ENCODE measurements at regions not wholly inside any gene's neighbourhood (a gene's known extent, or its start where the extent isn't known, plus 50 kb on each side); places are given as distances from the start of the nearest gene placed in this dataset.

DNA sequence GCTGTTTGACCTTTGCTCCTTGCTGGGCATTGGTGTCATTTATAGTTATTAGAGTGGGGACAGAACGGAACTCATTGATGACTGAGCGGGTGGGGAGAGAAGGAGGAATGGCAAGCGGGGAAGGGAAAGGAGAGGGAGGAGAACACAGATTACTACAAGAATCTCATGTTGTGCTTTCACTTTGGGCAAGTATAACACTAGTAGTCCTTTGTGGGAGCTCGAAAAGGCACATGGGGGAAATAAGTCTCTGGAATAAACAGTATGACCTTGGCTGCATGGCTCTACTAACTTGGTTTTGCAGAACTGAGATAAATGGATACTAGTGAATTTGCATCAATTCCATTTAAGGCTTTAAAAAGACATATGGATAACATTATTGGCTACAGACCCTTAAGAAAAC, 161.7 kb upstream of the NABP1 start:
- DNase-seq: no peak

DNA sequence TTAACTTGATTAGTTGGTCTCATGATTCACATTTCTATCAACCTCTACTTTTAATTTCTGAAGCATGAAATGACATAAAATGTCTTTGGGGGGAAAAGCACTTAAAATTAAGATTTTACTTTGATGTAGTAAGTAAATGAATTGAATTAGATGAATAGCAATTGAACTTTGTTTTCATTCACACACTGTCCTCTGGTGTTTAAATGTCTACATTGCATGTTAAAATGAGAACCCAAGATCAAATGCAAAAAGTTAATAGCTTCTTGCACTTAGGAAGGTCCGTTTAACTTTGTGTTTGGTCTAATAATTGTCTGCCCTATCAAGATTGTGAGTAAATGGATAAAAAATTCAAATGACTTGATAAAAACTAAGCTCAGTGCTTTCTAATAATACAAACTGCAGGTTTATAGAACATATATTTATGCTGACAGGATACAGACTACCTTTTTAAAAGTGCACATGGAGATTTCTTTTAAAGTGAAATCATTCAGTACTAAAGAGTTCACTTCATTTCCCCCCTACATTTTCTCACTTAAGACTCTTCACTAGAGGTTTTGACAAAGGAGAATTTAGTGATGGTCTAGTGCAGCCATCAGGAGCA, 156.2 kb upstream of the NABP1 start:
- DNase-seq: peak; percentile 43

DNA sequence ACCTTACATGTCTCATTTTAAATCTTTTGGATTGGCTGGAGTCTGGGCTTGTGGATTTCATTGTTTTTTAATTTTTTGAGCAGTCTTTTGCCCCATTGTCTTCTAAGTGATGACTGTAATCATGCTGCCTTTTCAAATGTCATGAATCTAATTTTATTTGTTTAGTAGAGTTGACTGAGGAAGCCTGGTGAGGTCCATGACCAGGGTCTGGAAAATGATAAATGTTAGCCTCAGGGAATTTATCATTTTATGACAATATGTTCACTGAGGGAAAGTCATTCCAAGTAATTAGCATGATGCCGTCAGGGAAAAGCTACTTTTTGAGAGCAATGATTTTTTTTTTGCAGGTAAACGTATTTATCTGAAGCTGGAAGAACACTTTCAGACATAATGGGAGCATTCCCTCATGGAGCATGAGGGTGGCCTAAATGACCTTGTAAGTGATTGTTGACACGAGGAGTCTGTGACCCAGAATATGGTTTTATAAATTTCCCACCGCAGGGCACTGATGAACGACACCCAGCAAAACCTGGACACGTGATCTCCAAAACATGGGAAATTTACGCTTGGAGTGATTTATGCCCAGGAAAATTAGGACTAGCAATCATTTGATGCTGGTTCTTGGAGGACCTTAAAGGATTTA, 155.3 kb upstream of the NABP1 start:
- DNase-seq: no peak

DNA sequence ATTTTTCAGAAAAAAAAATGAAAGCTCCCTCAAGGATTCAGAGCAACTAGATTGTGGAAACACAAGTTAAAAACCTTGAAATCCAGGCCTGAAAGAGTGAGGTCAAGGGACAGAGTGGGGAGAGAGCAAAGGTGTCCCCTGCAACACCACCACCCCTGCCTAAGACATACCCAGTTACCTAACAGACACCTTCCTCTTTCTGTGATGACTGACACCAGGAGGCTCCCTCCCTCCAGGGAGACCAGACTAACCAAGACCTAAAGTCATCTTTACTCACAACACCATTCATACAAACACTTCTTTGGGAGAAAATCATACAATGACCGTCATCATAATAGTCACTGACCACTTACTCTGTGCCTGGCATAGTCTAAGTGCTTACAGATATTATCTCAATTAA, 151.8 kb upstream of the NABP1 start:
- DNase-seq: no peak

DNA sequence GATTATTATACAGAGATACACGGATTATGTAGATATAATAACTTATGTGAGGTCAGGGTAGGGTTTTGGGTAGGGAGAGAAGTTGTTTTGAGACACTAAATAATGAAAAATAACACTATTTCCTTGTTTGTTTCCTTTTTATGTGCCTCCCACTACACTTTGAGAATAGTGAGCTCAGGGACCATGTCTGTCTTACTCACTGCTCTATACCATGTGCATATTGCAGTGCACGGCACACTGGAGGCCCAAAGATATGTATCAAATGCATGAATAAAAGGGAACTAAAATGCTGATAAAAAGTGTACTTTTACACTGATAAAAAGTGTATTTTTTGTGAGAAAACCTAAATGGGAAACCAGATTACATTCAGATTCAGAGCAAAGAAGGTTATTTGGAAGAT, 151.4 kb upstream of the NABP1 start:
- DNase-seq: no peak

DNA sequence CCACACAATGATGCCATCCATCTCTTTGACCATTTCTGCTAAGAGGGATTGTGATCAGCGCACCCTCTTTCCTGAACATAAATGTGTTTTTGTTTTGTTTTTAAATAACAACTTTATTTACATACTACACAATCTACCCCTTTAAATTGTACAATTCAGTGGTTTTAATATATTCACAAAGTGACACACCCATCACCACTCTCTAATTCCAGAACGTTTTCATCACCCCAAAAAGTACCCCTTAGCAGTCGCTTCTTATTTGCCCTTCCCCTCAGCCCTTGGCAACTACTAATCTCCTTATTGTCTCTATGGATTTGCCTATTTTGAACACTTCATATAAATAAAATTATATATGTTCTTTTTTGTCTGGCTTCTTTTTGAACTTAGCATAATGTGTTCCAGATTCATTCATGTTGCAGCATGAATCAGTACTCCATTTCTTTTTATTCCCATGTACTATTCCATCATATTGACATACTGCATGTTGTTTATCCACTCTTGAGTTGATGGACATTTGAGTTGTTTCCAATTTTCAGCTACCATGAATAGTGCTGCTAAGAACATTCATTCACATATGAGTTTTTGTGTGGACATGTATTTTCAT, 150.9 kb upstream of the NABP1 start:
- no peak for DNase-seq

DNA sequence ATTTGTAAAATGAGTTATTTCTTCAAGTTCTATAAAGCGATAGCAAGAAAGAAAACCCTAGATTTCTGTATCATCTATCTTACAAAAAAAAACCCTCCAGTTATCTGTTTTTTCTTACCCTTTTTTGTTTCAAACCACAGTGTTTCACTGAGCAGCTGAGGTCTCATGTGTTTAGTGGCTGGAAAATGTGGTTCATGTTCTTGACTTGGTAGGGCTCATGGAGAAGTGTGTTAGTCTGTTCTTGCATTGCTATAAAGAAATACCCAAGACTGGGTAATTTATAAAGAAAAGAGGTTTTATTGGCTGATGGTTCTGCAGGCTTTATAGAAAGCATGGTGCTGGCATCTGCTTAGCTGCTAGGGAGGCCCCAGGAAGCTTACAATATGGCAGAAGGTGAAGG, 147.3 kb upstream of the NABP1 start:
- no peak for DNase-seq

DNA sequence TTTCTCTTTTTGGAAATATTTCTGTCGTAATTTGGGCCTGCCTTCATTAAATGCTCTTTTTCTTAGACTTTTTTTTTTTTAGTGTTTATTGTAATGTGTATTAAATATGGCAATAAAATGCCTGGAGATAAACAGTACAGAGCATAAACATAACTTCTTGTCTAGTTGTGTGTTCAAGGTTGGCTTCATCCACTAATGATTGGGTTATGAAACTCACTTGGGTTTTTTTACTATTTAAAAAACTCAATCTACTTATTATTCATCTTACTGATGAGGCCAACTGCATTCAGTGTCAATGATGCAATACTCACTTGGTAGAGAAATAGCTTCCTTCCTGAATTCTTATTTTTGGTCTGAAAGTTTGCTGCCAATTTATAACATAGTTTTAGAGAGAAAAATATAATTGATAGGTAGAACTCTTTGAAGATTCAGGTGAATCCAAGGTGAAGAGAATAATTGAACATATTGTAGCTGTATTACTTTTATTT, 144.2 kb upstream of the NABP1 start:
- DNase-seq: no peak

DNA sequence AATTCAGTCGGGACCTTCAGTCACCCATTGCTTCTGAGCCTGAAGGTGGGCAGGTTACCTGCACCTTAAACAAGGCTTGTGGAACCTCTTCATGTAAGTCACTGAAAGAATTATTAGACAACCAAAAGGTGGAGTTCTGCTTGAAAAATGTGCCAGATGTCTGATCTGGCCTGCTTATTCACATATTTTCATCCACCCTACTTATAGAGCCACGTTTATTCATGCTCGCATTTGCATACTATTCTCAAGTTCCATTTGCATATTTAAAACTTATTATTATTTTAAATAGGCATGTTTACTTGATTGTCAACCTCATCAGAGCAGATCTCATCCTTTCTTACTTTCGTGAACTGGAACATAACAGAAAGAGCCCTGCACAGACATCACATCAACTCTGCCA, 140.0 kb upstream of the NABP1 start:
- no peak for DNase-seq

DNA sequence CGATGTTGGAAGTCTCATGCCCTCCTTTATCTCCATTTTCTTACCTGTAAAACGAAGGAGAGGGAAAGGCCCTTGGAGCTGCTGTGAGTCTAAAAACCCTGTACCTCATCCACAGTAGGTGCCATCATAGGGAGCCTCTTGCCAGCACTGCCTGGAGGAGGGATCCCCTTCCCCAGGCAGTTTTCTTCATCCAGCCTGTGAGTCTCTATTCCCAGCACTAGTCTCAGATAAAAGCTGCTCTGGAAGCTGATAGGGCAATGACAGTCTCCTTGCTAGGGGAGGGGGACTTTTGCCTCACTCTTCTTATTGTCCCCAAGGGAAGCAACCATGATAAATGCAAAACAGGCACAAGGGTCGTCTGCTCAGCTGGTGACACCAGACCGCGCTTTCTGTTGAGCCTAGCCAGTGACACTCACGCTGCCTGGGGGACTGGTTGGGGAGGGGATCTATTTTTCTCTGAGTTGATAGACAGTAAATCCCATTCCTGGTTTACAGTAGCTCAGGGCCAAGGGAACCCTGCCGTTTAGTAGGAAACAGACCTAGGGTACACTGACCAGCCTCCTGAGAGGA, 139.5 kb upstream of the NABP1 start:
- DNase-seq: no peak

DNA sequence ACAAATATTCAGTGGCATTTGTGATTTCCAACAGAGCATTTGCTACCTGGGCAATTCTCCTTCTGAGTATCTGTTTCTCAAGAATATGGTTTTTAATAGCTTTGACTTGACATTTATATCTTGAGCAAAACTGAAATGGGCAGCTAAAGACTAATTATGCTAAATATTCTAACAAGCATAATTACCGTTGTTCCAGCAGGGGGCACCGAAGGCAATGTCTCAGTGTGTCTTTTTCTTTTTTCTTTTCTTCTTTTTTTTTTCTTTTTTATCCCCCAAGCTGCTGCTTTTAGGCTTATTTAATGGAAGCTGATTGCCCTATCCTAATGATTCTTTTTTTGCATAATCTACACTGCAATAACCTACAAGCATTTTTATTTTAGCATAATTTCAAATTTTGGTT, 138.9 kb upstream of the NABP1 start:
- peak; percentile 42 for DNase-seq

DNA sequence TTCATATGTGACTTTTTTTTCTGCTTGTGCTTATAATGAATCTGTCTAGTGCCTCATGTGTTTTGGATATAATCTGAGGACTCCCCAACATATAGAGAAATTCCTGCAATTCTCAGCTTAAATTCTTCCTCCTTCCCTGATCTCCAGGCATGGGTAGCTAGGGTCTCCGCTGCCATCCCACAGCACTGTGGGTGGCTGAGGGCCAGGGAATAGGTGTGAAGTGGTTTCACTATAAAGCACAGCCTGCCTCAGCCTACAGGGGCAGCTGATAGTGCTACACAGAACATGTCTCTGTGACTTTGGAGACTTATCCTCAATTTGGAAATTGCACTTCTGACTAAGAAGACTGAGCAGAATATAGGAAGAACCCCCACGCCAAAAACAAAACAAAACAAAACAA, 137.3 kb upstream of the NABP1 start:
- no peak for DNase-seq

DNA sequence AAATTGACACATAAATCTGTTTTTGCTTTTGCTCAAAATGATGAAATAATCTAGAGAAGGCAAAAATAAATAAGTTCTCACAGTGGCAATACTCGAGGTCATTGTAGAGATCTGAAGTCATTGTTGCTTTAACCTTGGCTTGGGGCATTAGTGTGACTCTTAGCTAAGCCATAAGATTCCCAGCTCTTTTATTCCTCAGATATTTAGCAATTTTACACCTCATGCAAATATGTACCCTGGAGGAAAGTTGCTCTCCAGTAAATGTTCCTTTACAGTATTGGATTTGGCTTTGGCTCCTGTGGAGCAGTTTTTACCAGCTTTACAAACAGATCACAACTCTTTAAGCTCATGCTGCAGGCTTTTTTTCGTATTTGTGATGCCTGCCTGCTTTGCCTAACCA, 134.2 kb upstream of the NABP1 start:
- DNase-seq: no peak

DNA sequence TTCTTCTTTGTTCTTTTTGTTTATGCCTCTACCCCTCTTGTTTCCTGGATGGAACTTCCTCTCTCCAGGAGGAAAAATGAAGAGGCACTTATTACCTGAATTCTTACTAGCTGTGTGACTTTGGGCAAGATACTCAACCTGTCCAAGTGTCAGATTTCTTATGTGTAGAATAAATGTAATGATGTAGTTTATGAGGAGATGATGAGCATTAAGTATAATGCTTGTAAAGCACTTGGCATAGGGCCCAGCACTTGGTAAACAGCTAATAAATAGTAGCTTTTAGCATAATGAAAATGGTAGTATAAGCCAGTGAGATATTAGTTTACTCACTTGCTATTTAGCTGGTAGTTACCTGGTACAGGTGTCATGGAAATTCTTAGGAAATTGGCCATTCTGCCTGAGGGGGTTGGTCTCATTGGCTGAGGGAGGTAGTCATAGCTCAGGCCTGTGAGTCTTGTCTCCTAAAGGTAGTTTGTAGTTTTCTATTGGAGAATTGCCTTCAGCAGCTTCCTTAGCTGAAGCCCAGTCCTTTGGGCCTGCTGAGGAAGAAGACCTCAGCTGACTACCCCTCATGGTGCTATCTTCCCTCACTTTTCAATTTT, 133.4 kb upstream of the NABP1 start:
- no peak for DNase-seq

DNA sequence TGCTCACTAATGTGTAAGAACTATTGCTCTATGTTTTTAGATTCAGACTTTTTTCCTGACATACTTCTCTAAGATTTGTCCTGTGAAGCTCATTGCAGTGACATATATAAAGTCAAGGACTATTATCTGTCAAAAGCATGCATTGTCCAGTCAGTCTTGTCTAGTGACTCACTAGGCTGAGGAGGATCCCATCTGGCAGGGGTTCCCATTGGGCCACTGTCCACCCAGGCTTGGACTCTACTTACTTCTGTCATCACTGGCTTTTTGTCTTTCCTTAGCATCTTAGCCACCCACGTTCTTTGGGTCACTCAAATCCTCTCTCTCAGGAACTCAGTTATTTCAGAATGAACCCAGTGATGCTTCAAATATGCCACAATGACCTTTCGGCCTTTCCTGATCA, 132.6 kb upstream of the NABP1 start:
- no peak for DNase-seq

DNA sequence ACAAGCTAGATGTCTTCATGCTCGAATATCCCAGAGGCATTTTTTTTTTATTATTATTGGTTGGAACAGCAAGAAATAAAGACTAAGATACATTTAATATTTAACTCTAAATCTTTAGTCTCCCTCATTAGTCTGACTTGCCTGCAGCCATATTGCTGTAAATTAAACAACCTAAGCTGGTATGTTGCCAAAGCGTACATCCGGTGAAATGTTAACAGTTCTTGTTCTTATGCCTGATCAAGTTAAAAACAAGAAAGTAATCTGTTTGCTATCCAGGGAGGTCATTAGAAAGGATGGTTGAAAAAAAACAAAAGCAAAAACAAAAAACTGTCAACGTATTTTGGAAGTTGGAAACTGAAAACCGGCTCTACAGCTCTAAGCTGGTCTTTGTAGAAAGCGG, 125.9 kb upstream of the NABP1 start:
- no peak for DNase-seq

DNA sequence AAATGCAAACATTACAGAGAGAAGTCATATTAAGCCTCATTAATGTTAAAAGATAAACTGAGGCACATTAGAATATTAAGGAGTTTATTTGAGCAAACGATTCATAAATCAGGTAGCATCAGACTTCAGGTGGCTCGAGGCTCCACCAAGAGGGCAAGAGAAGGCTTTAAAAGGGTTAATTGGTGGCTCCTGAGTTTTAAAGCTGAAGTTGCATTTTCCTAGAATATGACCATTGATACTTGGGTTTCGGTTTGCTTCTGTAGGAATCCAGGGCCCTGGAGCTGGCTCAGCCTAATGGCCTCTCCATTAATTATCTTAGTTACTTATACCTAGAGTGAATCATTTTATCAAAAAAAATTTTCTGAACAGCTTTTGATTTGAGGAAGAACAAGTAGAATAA, 123.7 kb upstream of the NABP1 start:
- DNase-seq: no peak

DNA sequence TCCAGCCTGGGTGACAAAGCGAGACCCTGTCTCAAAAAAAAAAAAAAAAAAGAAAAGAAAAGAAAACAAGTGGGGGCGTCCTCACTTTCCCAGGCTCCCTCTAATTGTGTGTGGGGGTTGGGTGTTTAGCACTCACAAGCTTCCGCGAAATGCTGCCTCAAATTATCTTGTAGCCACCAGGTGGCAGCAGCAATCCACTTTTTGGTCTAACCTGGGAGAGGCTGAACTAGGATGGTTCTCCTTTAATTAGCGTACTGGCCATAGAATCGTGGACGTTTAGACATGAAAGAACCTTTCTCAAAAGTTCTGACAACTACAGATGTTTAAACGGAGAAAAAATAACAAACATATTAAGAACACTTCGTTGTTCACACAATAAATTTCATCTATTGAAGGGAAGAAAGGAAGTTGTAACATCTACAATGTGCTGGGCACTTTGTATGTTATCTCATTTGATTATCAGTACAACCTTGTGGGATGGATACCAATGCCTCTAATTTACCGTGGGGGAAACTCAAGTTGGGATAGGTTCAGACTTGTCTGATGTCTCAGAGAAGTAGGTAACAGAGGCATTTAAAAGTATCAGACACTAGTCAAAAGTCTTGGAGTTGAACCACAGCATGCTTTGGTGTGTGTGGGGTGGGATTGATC, 122.7 kb upstream of the NABP1 start:
- DNase-seq: peak; percentile 88

DNA sequence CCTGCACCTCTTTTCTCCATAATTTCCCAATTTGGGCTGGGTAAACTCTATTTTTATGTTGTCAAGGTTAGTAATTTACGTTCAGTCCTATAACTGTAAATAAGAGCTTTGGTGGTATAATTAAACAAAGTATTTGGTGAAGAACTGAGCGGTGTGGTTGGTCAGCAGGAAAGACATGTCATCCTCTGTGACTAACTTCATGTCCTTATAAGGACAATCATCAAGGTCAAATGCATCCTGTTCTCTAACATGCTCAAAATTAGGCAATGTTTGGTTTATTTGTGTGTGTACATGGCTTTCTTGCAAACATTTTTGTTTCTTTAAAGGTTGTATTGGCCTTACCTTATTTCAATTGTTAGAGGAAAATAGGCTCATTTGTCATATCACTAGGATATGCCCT, 121.5 kb upstream of the NABP1 start:
- no peak for DNase-seq

DNA sequence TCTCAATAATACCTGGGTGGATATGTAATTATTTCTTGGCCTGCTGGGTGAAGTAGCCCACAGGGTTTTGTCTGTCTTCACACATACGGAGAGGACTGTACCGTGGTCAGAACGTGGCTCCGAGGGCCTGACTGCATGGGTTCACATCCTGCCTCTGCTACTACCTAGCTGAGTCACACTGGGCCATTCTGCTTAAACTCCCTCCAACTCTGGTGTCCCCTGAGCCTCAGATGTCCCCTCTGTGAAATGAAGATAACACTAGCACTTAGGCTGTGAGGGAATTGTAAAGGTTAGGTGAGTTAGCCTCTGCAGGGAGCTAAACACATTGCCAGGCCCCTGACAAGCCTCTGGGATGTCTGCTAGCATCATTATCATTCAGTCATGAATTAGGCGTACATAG, 120.1 kb upstream of the NABP1 start:
- DNase-seq: peak; percentile 13

DNA sequence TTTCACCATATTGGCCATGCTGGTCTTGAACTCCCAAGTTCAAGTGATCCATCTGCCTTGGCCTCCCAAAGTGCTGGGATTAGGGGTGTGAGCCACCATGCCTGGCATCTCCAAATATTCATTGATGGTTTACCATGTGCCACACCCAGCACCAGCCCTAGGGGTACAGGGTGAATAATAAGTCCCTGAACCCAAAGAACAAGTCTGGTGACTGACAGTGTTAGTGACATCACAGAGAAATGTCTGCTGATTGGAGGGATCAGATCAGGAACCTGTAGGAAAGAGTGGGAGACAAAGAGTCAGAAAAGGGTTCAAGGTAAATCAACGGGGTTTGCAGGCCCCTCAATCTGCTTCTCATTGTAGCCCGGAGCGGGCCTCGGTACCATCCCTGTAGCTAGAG, 118.4 kb upstream of the NABP1 start:
- DNase-seq: no peak

DNA sequence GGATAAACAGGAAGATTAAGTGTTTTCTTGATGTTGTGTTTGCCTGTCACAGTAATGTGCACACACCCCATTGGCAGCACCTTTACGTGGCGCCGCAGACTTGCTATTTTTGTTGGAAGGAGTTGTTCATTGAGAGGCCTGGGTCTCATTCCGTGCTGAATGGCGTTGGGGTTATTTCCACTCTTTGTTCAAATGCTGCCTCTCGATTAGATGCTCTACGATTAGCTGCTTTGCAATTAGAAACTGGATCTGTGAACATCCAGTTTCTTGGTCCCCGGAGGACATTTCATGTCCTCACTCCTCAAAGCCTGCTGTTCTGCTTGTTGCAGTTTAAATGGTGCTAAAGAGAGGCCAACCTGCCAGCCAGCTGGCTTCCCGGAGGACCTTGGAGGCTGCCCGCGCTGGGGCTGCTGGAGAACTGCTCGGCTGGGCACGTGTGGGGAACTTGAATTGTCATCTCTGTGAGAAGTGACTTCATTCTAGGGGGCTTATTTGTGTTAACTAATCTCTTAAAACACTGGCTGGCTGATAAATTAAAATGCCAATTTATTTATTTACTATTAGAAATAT, 117.4 kb upstream of the NABP1 start:
- DNase-seq: no peak

DNA sequence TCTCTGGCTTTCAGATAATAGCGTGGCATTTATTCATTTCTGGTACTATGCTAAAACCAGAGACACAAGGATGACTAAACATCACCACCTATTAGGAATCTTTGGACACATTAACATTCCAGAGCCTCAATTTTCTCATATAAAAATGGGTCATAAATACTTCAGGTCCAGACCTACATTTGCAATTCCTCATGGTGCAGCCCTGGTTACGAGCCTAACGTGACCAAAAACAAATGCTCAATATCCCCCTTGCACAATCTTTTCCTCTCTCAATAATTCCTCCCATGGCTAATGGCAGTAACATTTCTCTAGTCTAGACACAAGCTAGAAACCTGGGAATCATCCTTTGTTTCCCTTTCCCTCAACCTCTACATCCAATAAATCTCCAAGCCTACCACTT, 112.8 kb upstream of the NABP1 start:
- no peak for DNase-seq

Data from hematopoietic multipotent progenitor cell treated with erythropoietin and hydrocortisone succinate and interleukin-3 and kit ligand, for 8 days (in vitro differentiated cells).